HepG2 (cell line): ENCODE measurements at regions not wholly inside any gene's neighbourhood (a gene's known extent, or its start where the extent isn't known, plus 50 kb on each side); places are given as distances from the start of the nearest gene placed in this dataset.

ENCODE experiments used
- ARID5B ChIP-seq: IDR thresholded peaks from 2 replicates; pipeline ENCODE4 v1.4.0; 2020; ENCODE audit warnings: mild to moderate bottlenecking, missing genetic modification reagents
- ARNTL ChIP-seq: sonication (generic); formaldehyde crosslinking; IDR thresholded peaks from 2 replicates; pipeline ENCODE4 v1.4.0; 2020; ENCODE audit warnings: mild to moderate bottlenecking, missing genetic modification reagents
- BATF2 ChIP-seq: sonication (generic); formaldehyde crosslinking; IDR thresholded peaks from 2 replicates; pipeline ENCODE4 v1.8.0; 2022; ENCODE audit warnings: mild to moderate bottlenecking, missing genetic modification reagents, moderate library complexity
- ETV5 ChIP-seq: IDR thresholded peaks from 2 replicates; pipeline ENCODE4 v1.6.1; 2018; ENCODE audit warnings: missing biosample characterization, missing genetic modification reagents, inconsistent platforms, borderline replicate concordance
- EZH2 ChIP-seq: conservative IDR thresholded peaks from 2 replicates; pipeline ENCODE4 v1.6.1; 2012; ENCODE audit warnings: mild to moderate bottlenecking, low read depth, low read length, moderate library complexity
- JDP2 ChIP-seq: sonication (generic); formaldehyde crosslinking; IDR thresholded peaks from 2 replicates; pipeline ENCODE4 v1.8.1; 2022; ENCODE audit warnings: missing genetic modification reagents, borderline replicate concordance
- KLF12 ChIP-seq: sonication (generic); formaldehyde crosslinking; IDR thresholded peaks from 2 replicates; pipeline ENCODE4 v1.4.0; 2020; ENCODE audit warnings: missing genetic modification reagents, borderline replicate concordance
- MAFK ChIP-seq, 2 experiments: IDR thresholded peaks in 1 of 2; conservative IDR thresholded peaks in 1 of 2; 2 replicates each; pipeline ENCODE4 v1.6.1; 2011; ENCODE audit warnings: improper control_type of control experiment in 2 of 2, low read length in 2 of 2
- NBN ChIP-seq: fragments of 450-650 bp; conservative IDR thresholded peaks from 2 replicates; pipeline ENCODE4 v1.6.1; 2017
- NCOA1 ChIP-seq: sonication (generic); formaldehyde crosslinking; IDR thresholded peaks from 2 replicates; pipeline ENCODE4 v1.9.0; 2021; ENCODE audit warnings: missing genetic modification reagents
- NKX3-1 ChIP-seq: sonication (generic); formaldehyde crosslinking; IDR thresholded peaks from 2 replicates; pipeline ENCODE4 v1.5.0; 2020; ENCODE audit warnings: missing genetic modification reagents
- PHF21A ChIP-seq: sonication (generic); formaldehyde crosslinking; IDR thresholded peaks from 2 replicates; pipeline ENCODE4 v1.5.0; 2020; ENCODE audit warnings: mild to moderate bottlenecking, missing genetic modification reagents
- SETDB1 ChIP-seq: sonication (generic); formaldehyde crosslinking; IDR thresholded peaks from 2 replicates; pipeline ENCODE4 v1.5.1; 2020; ENCODE audit warnings: missing genetic modification reagents, mild to moderate bottlenecking, borderline replicate concordance
- SOX5 ChIP-seq: IDR thresholded peaks from 2 replicates; pipeline ENCODE4 v1.6.1; 2016; ENCODE audit warnings: borderline replicate concordance
- ZFP91 ChIP-seq: sonication (generic); formaldehyde crosslinking; IDR thresholded peaks from 2 replicates; pipeline ENCODE4 v1.9.0; 2022; ENCODE audit warnings: missing genetic modification reagents, mild to moderate bottlenecking, borderline replicate concordance
- ZMYM3 ChIP-seq: sonication (generic); formaldehyde crosslinking; IDR thresholded peaks from 2 replicates; pipeline ENCODE4 v1.5.1; 2020; ENCODE audit warnings: mild to moderate bottlenecking, missing genetic modification reagents
- ZNF546 ChIP-seq: sonication (generic); formaldehyde crosslinking; conservative IDR thresholded peaks from 2 replicates; pipeline ENCODE4 v1.8.1; 2023; ENCODE audit warnings: mild to moderate bottlenecking, missing genetic modification reagents
- ZNF672 ChIP-seq: sonication (generic); formaldehyde crosslinking; IDR thresholded peaks from 2 replicates; pipeline ENCODE4 v1.8.1; 2022; ENCODE audit warnings: missing genetic modification reagents
- ZNF678 ChIP-seq: sonication (generic); formaldehyde crosslinking; IDR thresholded peaks from 2 replicates; pipeline ENCODE4 v1.4.0; 2020; ENCODE audit warnings: mild to moderate bottlenecking, missing genetic modification reagents
- ZSCAN9 ChIP-seq: IDR thresholded peaks from 2 replicates; pipeline ENCODE4 v1.6.1; 2016; ENCODE audit warnings: borderline replicate concordance
- TF ChIP-seq, protein P1 (sequence below): sonication (generic); formaldehyde crosslinking; IDR thresholded peaks from 2 replicates; pipeline ENCODE4 v1.8.1; 2022; ENCODE audit warnings: mild to moderate bottlenecking, missing genetic modification reagents
- TF ChIP-seq, protein P2 (sequence below): sonication (generic); formaldehyde crosslinking; IDR thresholded peaks from 2 replicates; pipeline ENCODE4 v1.8.0; 2023; ENCODE audit warnings: mild to moderate bottlenecking, missing genetic modification reagents

DNA sequence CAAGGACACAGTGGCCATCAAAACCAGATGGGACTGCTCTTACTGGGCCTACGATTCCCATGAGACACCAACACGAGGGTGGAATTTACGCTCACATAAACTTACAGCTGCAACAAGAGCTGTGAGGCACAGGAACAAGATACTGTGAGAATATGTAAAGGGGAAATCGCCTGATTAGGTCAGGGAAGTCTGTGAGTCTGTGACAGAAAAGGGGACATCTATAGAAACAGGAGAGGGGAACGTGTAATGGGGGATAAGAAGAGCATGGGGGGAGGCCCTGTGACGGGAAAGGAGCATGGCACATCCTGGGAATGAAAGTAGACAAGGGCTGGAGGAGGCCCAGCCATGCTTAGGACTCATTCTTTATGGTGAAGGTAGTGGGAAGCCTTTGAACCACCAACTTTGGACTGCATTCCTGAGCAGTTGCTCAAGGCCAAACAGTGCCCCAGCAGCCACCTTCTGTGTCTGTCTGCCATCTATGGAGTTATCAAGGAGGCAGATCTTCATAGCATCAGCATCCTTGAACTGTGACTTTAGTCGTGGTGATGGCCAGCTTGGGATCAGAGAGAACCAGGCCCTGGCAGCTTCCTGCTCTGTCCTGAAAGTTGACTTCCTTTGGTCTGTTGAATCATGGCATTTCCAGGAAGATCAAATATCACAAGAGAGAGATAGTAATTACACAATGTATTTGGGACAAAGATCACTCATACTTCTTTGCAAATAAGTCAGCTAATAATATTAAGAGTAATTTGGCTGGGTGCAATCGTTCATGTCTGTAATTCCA is 87.9 kb upstream of the FAM169A start (continued):
- TF ChIP-seq, protein P1, sequence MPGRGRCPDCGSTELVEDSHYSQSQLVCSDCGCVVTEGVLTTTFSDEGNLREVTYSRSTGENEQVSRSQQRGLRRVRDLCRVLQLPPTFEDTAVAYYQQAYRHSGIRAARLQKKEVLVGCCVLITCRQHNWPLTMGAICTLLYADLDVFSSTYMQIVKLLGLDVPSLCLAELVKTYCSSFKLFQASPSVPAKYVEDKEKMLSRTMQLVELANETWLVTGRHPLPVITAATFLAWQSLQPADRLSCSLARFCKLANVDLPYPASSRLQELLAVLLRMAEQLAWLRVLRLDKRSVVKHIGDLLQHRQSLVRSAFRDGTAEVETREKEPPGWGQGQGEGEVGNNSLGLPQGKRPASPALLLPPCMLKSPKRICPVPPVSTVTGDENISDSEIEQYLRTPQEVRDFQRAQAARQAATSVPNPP (CRISPR knock-in tag): peak; percentile 32; the same call in 1 of the 2 replicates
- TF ChIP-seq ZSCAN9 (CRISPR knock-in tag) (peak; percentile 68; the same call in 1 of the 2 replicates), NKX3-1 (no peak), EZH2 (no peak), ZNF672 (CRISPR knock-in tag) (no peak), ETV5 (CRISPR knock-in tag) (peak; percentile 95), ARID5B (CRISPR knock-in tag) (peak; percentile 99), JDP2 (CRISPR knock-in tag) (no peak), NBN (no peak), KLF12 (CRISPR knock-in tag) (no peak), MAFK (conservative IDR thresholded peaks at IDR 0.05 in 1 of 2, IDR thresholded peaks at IDR 0.05 in 1 of 2; ENCODE audit: low read length in 2 of 2) (no peak), ZNF546 (no peak), ZFP91 (CRISPR knock-in tag) (0 out of 2 replicates have a peak, but pooled peaks have one; percentile 47), ARNTL (peak; percentile 73; the same call in 1 of the 2 replicates), BATF2 (CRISPR knock-in tag) (no peak), PHF21A (CRISPR knock-in tag) (peak; percentile 73), SOX5 (CRISPR knock-in tag) (peak; percentile 74; the same call in 1 of the 2 replicates), ZMYM3 (CRISPR knock-in tag) (peak; percentile 47; the same call in 1 of the 2 replicates), NCOA1 (CRISPR knock-in tag) (no peak), SETDB1 (CRISPR knock-in tag) (no peak), ZNF678 (CRISPR knock-in tag) (no peak)
- TF ChIP-seq, protein P2, sequence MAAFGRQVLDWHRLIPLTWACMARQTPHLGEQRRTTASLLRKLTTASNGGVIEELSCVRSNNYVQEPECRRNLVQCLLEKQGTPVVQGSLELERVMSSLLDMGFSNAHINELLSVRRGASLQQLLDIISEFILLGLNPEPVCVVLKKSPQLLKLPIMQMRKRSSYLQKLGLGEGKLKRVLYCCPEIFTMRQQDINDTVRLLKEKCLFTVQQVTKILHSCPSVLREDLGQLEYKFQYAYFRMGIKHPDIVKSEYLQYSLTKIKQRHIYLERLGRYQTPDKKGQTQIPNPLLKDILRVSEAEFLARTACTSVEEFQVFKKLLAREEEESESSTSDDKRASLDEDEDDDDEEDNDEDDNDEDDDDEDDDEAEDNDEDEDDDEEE (CRISPR knock-in tag): no peak
